NCI-H1092 treated with DMSO at 0.1 percent for 48 hours (cell line): ENCODE measurements at regions not wholly inside any gene's neighbourhood (a gene's known extent, or its start where the extent isn't known, plus 50 kb on each side); places are given as distances from the start of the nearest gene placed in this dataset.
"Not testable (repeated sequence)": the region's sequence is repeated elsewhere in the genome, so short reads cannot be mapped to it uniquely, and the experiment has no call there.

ENCODE experiments used
- DNase-seq: peaks from one replicate; lab custom pipeline; 2025; lab: John Stamatoyannopoulos, UW

GRCh38 chr10:3375505-3375904 is 202.9 kb upstream of the PITRM1 start:
- no peak for DNase-seq

- DNase-seq = no peak
These were observed 202.3 kb upstream of the PITRM1 start for GRCh38 chr10:3374914-3375313.

- DNase-seq = not testable (repeated sequence)
These were observed 200.9 kb upstream of the PITRM1 start for GRCh38 chr10:3373374-3374027.

- DNase-seq = no peak
These were observed 199.7 kb upstream of the PITRM1 start for GRCh38 chr10:3372281-3372680.

GRCh38 chr10:3371624-3372023 is 199.0 kb upstream of the PITRM1 start:
- not testable (repeated sequence) for DNase-seq

GRCh38 chr10:3366735-3367405 is 194.3 kb upstream of the PITRM1 start:
- no peak for DNase-seq

GRCh38 chr10:3366043-3366442 is 193.5 kb upstream of the PITRM1 start:
- no peak for DNase-seq

GRCh38 chr10:3365630-3366029 is 193.0 kb upstream of the PITRM1 start:
- peak; percentile 78 for DNase-seq

- DNase-seq = peak; percentile 77
These were observed 192.3 kb upstream of the PITRM1 start for GRCh38 chr10:3364768-3365480.

- no peak for DNase-seq
These were observed 190.9 kb upstream of the PITRM1 start for GRCh38 chr10:3363311-3364045.

- no peak for DNase-seq
These were observed 189.8 kb upstream of the PITRM1 start for GRCh38 chr10:3362394-3362793.

GRCh38 chr10:3361640-3362039 is 189.1 kb upstream of the PITRM1 start:
- DNase-seq = no peak

GRCh38 chr10:3357737-3358136 is 185.2 kb upstream of the PITRM1 start:
- no peak for DNase-seq

GRCh38 chr10:3355536-3355935 is 183.0 kb upstream of the PITRM1 start:
- no peak for DNase-seq

- no peak for DNase-seq
These were observed 181.8 kb upstream of the PITRM1 start for GRCh38 chr10:3354174-3354900.

GRCh38 chr10:3353235-3353634 is 180.7 kb upstream of the PITRM1 start:
- DNase-seq = no peak

- DNase-seq = no peak
These were observed 178.2 kb upstream of the PITRM1 start for GRCh38 chr10:3350617-3351258.

- DNase-seq = no peak
These were observed 177.6 kb upstream of the PITRM1 start for GRCh38 chr10:3350205-3350604.

- DNase-seq = no peak
These were observed 176.0 kb upstream of the PITRM1 start for GRCh38 chr10:3348564-3348963.

GRCh38 chr10:3347413-3348182 is 175.0 kb upstream of the PITRM1 start:
- no peak for DNase-seq

GRCh38 chr10:3346851-3347250 is 174.3 kb upstream of the PITRM1 start:
- no peak for DNase-seq
